HS-5 (cell line): ENCODE measurements at regions not wholly inside any gene's neighbourhood (a gene's known extent, or its start where the extent isn't known, plus 50 kb on each side); places are given as distances from the start of the nearest gene placed in this dataset.

ENCODE experiments used
- DNase-seq: peaks from one replicate; pipeline ENCODE4 v3.0.0-alpha.2; 2012; ENCODE audit warnings: low read depth

DNA sequence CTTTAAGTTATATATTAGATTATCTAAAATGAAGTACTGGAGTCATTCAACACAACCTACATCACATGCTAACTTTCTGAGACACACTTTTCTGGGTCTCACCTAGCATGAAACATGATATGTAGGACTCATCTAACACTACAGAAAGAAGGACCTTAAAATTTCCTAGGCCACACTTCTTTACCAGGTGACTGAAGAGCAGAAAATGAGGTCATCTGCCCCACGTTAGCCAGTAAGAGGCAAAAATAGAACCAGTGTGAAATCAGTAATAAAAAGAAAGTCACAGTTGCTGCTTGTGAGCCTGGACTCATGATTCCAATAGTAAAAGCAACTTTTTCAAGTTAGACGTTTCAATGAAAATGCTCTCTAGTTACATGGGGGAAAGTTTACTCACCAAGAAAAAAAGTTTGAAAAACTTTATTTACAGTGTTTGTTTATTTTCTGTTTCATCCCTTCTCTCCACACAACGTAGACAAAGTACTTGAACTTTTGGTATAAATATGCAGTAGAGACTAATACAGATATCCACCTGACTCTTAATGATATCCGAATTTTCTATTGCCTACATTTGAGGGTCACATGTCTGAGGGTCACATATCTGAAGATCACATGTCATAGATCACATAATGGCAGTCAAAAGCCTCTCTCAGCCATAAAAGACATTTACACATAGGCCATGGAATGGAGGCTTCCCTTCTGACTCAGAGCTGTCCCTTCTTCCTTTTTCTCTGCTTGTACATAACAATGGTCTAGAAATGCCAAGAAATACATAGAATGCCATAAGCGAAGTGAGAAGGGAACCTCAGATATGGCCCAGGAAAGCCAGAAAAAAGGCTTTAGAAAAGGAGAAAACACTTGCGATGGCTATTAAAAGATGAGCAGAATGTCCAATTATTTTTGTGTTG is 362.9 kb downstream of the ZEB2 start:
- DNase-seq = no peak

DNA sequence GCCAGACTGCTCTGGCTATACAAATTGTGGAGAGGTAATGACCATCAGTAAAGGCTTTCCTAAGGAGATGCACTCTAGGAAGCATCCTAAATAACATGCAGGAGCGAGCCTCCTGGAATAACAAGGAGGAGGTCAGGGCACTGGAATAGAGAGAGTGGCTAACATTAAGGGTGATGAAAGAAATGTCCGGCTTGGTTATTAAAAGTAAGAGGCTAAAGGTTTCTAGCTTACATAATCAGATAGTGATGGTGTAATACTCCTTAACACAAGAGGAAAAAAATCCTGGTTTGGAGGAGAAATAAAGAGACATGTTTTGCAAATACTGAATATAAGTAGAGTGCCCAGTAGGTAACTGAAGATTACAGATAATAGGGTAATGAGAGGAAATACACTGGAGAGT is 365.7 kb downstream of the ZEB2 start:
- no peak for DNase-seq

DNA sequence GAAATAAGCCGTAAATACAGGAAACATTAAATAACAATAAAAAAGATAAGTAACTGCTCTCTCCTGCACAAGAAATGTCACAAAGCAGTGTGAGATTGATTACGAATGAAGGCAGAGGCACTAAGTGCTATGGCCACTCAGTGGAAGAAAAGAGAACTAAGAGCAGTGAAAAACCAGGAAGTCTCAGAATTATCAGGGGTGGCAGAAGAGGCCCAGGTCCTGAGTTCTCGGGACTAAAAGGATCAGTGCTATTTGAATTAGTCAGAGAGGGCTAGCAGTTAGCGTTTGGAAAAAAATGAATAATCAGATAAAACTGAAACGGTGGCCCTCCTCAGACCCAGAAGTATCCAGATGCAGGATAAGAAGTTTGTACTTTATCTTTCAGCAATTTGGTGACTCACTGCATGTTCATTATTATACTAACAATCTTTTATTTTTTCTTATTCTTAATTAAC is 367.1 kb downstream of the ZEB2 start:
- DNase-seq = no peak

DNA sequence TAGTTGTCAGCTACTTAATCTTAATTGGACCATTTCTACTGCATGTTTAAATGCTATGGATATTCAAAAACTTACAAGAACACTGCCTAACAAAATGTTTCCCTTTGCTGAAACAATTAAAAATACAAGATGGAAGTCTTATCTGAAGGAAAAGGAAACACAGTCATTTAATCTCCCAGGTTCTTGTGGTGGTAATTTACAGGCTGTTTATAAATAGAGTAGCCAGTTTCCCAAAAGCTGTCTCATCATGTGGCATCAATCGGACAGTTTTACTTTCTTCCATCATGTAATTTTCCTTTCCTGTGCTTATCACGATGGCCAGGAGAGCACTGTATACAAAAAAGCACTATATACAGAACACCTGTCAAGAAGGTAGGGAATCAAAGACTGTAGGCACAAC is 368.1 kb downstream of the ZEB2 start:
- no peak for DNase-seq

DNA sequence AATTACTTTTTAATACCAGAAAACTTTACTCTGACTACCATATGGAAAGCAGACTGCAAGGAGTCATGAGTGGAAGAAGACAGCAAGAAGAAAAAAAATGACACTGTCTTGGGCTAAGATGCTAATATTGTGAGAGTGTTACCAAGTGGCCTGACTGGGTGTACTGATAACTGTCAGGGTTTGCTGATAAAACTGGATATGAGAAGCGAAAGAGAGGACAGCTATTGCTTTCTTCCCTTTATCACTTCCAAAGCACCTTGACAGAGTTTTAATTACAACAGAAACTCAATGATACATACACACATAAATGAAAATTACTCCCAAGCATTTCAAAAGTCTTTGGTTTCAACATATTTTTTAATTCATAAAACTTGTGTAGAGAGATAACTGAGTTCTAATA is 368.5 kb downstream of the ZEB2 start:
- DNase-seq = no peak

DNA sequence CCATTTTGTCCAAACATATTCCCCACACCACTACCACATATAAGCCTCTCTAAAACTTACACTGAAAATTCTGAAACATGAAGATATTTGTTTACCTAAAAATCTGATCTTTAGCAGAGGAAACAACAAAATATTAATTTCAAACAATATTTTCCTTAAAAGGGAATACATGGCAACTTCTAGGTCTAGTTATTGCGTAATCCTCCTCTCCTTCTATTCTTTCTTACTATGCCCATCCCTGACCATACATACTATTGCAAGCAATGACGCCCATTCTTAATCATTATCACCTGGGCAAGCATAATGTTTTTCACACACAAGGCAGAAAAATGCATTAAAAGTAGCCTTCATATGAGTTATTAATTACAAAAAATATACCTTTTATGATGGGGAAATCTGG is 372.6 kb downstream of the ZEB2 start:
- DNase-seq = no peak

DNA sequence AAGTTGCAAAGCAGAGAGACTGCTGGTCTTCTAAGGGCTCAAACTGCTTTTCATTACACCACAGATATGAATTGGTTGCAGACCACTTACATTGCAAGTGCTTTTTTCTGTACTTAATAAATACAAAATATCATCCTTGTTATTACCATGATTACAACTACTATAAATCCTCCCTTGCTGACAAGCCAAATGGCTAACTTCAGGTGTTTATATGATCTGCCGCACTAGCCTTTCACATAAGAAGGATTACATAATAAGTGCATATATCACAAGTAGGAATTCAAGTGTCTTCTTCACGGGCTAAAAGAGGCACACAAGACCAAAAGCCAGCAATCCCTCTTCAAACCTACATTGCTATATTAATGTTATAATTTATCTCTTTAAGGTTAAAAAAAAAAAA is 373.0 kb downstream of the ZEB2 start:
- DNase-seq = no peak

DNA sequence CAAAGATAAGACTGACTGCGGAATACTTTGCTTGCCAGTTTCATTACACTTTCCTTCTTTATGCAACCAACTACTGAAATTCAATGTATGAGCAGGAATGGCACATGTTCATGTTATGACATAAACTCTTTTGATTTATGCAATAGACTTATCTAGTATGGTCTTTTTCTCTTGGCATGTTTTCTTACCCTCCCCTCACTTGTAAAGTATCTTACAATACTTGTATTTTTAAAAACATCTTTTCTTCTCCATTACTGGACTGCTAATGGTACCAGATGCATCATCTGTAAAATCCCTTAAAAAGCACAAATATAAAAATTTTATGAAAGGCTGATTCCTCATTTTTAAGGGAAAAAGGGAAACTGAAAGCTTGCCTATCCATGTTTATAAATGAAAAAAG is 373.8 kb downstream of the ZEB2 start:
- no peak for DNase-seq

DNA sequence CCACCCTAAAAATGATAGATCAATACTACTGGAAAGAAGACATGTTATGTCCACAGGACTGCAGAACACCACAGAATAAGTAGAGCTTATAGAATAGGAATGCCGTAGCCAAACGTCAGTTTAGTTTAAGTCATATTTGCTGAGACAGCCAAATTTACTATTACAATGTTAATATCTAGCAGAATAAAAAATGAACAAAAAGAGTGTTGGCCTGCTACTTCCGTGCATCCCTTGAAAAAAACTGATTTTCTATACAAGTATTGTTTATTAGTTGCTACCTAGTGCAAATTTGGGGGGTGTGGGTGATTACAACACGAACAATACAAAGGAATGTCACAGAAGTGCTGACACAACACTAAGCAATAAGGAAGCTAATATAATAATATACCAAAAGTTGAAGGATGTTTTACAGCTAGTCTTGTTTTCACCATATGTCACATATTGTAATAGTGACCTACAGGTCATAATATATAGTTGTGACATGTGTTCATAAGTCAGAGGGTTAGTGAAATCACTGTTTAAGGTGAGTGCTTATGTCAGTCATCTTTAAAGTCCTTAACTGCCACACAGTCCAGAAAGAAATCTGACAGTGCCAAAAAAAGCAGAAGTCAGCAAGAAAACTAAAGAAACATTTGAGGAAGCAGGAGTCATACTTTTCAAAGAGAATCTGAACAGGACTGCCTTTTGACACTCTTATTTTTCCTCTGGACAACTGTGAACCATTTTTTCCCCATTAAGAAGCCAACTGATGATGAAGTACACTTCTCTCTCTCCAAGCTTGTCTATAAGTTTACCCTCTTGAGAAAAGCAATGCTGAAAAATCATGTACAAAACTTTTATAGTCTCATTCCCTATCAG is 376.4 kb downstream of the ZEB2 start:
- no peak for DNase-seq

DNA sequence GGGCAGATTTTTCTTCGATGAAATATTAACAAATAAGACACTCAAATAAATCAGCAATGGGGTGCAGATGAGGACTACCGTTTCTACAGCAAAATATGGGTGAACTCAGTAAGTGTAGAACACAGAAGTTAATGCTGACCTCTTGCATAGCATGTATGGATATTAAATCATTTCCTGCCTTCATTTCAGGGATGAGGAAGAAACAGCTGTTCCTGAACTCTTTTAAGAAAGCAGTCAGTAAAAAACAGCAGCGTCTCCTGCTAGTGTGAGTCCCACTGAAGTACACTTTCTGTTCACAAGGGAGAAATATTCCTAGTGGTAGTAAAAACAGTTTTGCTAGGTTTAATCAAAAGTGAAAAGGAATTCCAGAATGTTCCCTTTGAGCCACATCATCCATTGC is 379.0 kb downstream of the ZEB2 start:
- DNase-seq = no peak

DNA sequence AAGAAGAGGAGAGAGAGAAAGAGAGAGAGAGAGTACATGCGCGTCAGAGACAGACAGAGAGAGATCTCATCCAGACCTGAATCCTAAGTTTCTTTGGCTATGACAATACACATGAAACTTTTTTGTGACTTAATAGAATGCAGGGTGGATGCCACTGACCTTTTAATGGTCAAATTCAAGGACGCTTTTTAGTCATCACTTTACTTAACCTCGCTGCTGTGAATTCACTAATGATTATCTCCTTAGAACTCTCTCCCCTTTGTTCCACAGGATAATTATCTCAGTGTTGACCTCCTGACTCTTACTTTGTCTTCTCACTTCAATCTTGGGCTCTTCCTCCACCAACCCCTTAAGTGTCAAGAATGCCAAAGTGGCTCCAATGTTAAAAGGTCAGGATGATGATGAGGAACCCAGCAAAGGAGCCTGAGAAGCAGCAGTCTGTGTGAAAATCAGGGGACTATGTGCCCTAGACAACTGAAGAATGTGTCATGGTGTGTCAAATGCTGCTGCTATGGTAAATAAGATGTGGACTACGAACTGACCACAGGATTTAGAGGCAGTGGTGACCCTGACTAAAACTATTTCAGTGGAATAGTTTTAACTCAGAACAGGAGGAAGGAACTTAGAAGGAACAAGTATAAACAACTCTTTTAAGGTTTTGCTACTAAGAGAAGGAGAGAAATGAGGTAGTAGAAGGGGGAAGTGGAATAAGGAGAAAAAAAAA is 382.1 kb downstream of the ZEB2 start:
- DNase-seq = no peak

DNA sequence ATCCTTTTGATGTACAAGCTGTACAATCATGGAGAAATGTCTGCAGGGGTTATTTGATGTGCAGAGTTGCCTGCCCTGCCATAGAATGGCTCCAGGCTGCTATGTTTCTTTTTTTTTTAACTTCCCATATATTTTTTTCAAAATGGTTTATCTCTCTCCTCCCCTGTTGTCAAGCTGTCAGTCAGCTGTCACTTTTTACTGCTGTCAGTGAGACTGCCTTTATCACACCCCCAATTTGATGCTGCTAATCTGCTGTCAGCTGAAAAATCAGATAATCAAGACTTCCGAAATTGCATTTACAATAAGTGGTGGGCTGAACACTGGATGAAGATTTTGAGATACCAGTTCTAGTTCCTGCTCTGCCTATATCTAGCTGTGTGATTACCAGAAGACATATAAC is 382.6 kb downstream of the ZEB2 start:
- no peak for DNase-seq

DNA sequence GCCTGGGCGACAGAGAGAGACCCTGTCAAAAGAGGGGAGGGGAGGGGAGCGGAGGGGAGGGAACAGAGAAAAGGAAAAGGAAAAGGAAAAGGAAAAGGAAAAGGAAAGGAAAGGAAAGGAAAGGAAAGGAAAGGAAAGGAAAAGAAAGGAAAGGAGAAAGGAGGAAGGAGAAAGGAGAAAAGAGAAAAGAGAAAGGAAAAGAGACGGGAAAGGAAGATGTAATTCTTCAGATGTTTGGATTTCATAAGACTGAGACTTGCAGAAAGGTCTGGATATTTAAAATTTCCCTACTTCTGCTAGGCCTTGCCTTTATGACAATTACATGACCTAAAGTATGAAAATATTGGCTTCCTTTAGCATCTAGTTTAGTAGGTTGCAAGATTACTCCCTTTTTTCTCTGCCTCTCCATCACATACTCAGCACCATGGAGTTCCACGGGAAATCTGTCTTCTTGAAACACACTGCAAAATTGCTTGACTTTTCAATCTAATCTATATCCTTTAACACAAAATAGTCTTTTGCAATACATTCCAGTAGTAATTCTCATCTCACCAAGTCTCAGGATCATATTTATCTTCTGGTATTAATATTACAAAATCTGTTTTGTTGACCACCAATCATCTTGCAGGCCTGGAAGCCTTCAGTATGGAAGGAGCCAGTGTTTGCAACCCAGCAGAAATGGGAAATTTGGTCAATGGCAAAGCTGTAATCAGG is 383.5 kb downstream of the ZEB2 start:
- no peak for DNase-seq

DNA sequence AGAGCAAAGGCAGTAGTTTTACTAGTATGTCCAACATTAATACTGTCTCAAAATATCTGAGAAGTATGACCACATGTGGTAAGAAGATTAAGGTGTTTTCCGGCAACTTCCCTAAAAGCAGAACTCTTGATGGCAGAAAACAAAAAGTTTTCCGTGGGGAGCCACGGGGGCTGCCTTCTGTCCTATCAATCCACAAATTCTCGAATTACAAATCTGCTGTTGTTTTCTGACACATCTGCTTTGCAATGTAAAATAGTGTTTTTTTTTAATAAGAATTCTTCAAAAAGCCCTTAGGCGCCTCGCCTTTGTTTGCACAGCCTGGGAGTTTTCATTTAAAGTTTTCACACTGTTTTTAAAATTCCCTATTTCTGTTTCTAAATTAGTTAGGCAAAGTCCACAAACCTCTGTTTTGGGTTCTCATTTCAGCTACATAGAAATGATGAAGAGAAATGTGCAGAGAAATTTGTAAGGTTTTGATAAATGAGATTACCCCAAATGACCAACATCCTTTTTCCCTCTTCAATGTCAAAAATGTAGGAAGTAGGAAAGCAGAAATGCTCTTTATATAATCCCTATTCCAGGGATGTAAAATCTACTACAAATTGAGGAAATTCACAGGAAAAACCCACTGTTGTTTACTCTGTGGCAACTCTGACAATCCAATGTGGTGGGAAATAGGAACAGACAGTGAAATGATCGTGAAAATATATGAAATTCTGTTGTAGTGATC is 385.8 kb downstream of the ZEB2 start:
- DNase-seq = no peak

DNA sequence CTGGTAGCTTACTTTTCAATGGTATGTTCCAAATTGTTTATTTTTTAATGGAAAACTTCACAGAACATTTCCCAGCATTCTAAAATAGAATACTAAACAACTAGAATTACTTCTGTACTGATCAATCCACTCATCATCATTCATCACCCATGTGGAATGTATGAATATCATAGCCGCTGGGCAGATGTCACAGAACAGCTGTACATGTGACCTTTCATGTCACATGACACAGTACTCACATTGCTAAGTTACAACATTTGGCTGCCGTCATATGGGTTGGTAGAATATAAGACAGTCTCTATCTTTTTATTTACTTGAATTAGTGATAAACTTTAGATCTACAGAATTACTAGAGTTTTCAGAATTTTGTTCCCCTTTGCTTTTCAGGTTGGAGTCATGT is 387.6 kb downstream of the ZEB2 start:
- peak; percentile 89 for DNase-seq

DNA sequence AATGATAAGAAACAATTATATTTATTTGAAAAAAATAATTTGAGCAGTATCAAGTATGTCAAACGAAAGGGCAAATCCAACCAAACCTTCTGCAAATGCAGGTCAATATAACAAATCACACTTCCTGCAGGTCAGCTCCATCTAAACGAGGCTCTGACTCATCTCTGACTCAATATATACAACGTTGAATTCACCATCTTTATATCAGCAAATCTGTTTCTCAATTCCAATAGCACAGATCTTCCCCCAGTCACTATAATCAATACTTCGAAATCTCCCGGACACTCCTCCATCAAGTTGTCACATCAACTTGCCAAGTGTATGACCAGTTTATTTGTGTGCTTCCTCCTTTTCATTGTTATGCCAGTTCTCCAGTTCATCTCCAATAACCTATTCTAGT is 388.9 kb downstream of the ZEB2 start:
- DNase-seq = peak; percentile 71

DNA sequence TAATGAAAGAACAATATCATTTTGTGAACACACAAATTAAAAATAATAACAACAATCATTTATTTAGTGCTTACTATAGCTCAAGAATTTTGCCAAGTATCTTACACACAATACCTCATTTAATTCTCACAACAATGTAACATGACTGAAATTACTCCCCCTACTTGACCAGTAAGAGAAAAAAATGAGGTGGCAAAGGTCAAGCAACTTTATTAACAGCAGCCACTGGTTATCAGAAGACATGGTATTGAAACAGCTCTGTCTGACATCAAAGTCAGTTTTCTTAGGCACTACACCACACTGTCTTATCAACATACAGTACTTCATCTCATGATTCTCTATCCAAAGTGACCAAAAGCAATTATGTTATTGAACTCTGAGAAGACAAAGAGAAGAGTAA is 389.4 kb downstream of the ZEB2 start:
- no peak for DNase-seq

DNA sequence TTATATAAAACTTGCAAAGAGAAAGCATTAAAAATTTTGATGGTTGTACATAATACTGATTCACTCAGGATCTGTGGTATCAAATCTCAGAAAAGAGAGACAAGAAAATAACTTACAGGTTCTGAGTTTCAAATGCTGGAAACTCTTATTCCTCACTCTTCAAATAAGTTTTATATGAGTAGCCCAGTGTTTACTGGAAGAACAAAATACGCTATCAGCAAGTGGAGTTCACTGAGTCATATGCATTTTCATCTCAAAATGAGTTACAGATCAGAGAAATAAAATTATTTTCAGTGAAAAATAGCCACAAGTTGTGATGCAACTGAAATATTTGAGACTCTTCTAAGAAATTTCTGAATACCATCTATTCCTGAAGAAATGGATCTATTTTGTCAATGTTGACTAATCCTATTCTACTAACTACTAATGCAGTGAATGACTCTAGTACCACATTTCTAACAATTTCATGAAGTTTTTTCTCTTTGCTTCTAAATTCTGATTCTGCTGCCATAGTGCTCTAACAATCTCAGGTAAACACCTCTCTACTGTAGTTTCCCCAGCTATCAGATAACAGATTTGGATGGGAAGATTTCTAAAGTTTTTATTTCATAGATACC is 391.7 kb downstream of the ZEB2 start:
- no peak for DNase-seq

DNA sequence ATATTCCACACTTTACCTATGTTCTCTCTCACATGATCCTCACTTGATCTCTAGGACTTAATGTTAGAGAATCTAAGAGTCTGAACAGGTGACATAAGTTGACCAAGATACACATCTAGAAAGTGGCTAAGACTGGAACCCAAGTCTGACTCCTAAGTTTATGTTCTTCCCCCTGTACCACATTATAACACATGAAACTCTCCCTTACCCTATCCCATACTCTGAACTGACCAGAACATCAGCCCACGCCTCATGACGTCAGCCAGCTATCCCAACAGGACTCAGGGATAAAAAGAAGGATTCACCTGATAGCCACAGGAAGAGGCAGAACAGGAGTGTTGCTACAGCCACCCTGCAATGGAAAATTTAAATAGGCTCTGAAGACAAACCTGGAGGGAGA is 392.2 kb downstream of the ZEB2 start:
- DNase-seq = no peak

DNA sequence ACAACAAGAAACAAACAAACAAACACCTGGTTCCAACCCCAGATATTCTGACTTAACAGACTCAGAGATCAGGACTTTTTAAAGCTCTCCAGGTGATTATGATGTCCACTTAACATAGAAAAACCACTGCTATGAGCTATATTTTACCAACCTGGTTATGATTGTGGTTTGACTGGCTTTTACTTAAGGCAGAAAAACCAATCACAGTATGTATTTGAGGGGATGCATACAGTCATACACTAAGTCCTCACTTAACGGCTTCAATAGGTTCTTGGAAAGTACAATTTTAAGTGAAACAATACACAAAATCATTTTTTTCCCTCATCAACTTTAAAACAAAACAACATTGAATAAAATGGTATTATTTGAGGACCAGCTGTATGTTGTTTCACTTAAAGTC is 393.6 kb downstream of the ZEB2 start:
- no peak for DNase-seq

DNA sequence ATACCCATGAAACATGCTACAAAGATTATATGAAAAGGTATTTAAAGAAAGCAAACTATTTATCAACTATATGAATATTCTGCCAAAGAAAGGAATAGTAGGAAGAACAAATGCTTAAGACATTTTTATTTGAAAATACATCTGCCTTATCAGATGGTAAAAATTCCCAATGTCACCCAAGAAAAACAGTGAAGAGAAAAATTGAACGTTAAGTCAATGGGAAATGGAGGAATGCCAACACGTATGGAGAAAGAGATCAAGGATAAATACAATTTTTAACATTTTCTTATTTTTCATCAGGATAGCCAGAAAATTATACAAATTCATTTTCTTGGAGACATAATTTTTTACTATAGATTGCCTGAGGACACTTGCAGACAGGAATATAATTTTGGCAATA is 394.2 kb downstream of the ZEB2 start:
- DNase-seq = no peak
